HUES48 (cell line): ENCODE measurements at regions not wholly inside any gene's neighbourhood (a gene's known extent, or its start where the extent isn't known, plus 50 kb on each side); places are given as distances from the start of the nearest gene placed in this dataset.

Source experiments
- H3K27ac ChIP-seq: one replicate; pipeline ENCODE4 v1.7.0; 2013; ENCODE audit warnings: low read depth, low read length, inconsistent platforms
- H3K27me3 ChIP-seq: 2 replicates; pipeline ENCODE4 v1.6.1; 2013; ENCODE audit warnings: mild to moderate bottlenecking, low read length; ENCODE audit not compliant: control insufficient read depth, insufficient read depth
- H3K36me3 ChIP-seq: 2 replicates; pipeline ENCODE4 v1.6.1; 2013; ENCODE audit warnings: low read length; ENCODE audit not compliant: control insufficient read depth, insufficient read depth
- H3K4me1 ChIP-seq: 2 replicates; pipeline ENCODE4 v1.6.1; 2013; ENCODE audit warnings: mild to moderate bottlenecking, low read length; ENCODE audit not compliant: control insufficient read depth, insufficient read depth
- H3K4me3 ChIP-seq: 2 replicates; pipeline ENCODE4 v1.5.1; 2013; ENCODE audit warnings: mild to moderate bottlenecking, low read depth, low read length
- H3K9ac ChIP-seq: 2 replicates; pipeline ENCODE4 v1.6.1; 2013; ENCODE audit warnings: mild to moderate bottlenecking, low read depth, low read length, moderate library complexity
- H3K9me3 ChIP-seq: 2 replicates; pipeline ENCODE4 v1.6.1; 2013; ENCODE audit warnings: low read length; ENCODE audit not compliant: control insufficient read depth, insufficient read depth

DNA sequence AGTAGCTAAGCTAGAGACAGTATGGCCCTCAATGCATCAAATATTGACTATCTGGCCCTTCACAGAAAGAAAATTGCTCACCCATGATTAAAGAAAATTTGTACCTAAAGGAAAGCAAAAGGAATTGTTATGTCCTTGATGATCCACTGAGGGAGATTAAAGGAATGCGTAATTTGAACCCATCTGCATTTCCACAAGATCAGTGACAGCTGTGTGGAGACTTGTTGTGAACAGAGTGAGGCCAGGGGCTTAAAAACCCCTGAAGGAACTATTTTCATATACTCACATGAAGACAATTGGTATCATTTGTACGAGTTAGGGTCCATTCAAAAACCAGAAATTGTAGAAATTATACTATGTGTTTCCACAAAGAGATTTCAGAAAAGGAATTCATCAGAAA is 1908.1 kb upstream of the SEL1L start:
- no peak overlapping the region for H3K4me3 ChIP-seq
- H3K9ac ChIP-seq: no peak overlapping the region
- H3K27ac ChIP-seq: no peak overlapping the region
- H3K9me3 ChIP-seq: no peaks in the 10 kb centered on the region
- H3K36me3 ChIP-seq: no peaks in the 10 kb centered on the region
- no peaks in the 10 kb centered on the region for H3K4me1 ChIP-seq
- no peaks in the 10 kb centered on the region for H3K27me3 ChIP-seq

GRCh38 chr14:83455561-83455960 is 1921.9 kb upstream of the SEL1L start:
- Histone ChIP-seq H3K27ac (no peak overlapping the region), H3K9me3 (peaks cover 40% of the 10 kb centered on the region), H3K4me3 (no peak overlapping the region), H3K36me3 (no peaks in the 10 kb centered on the region), H3K9ac (no peak overlapping the region), H3K4me1 (peaks cover 7% of the 10 kb centered on the region; the same call in 1 of the 2 replicates), H3K27me3 (no peaks in the 10 kb centered on the region)

DNA sequence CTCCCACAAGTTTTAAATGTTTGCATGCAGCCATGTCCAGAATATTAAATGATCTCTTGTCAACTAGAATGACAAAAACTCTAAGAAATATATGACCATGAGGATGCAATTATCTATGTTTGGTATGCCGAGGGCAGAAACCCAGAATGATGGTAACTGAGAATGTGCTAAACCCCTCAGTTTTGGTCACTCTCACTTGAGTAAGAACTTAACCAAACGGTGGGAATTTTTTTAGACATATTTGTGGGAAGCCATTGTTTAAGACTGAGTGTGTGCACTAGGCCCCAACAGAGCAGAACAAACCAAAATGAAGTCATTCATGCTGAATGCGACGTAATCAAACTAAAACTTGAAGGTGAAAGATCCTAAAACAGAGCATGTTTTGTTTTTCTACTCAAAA is 1927.9 kb upstream of the SEL1L start:
- Histone ChIP-seq H3K9me3 (peaks cover 24% of the 10 kb centered on the region), H3K36me3 (no peaks in the 10 kb centered on the region), H3K4me3 (no peak overlapping the region), H3K4me1 (peaks cover 2% of the 10 kb centered on the region; the same call in 1 of the 2 replicates), H3K9ac (no peak overlapping the region), H3K27ac (no peak overlapping the region), H3K27me3 (no peaks in the 10 kb centered on the region)

GRCh38 chr14:83462759-83463158 is 1929.1 kb upstream of the SEL1L start:
- Histone ChIP-seq H3K9me3 (peaks cover 21% of the 10 kb centered on the region), H3K27me3 (no peaks in the 10 kb centered on the region), H3K4me3 (no peak overlapping the region), H3K27ac (no peak overlapping the region), H3K9ac (no peak overlapping the region), H3K4me1 (peaks cover 2% of the 10 kb centered on the region; the same call in 1 of the 2 replicates), H3K36me3 (no peaks in the 10 kb centered on the region)

- Histone ChIP-seq H3K36me3 (no peaks in the 10 kb centered on the region), H3K9ac (no peak overlapping the region), H3K27ac (no peak overlapping the region), H3K27me3 (no peaks in the 10 kb centered on the region), H3K4me1 (peaks cover 4% of the 10 kb centered on the region; the same call in 1 of the 2 replicates), H3K9me3 (peaks cover 15% of the 10 kb centered on the region), H3K4me3 (no peak overlapping the region)
Measured at GRCh38 chr14:83463500-83464098, 1929.9 kb upstream of the SEL1L start.

- Histone ChIP-seq H3K36me3 (no peaks in the 10 kb centered on the region), H3K9ac (no peak overlapping the region), H3K4me3 (no peak overlapping the region), H3K27me3 (no peaks in the 10 kb centered on the region), H3K4me1 (peaks cover 4% of the 10 kb centered on the region; the same call in 1 of the 2 replicates), H3K9me3 (no peaks in the 10 kb centered on the region), H3K27ac (no peak overlapping the region)
Measured at GRCh38 chr14:83467811-83468210, 1934.2 kb upstream of the SEL1L start.

- H3K4me1 ChIP-seq: peaks cover 4% of the 10 kb centered on the region; the same call in 1 of the 2 replicates
- H3K27ac ChIP-seq: no peak overlapping the region
- no peak overlapping the region for H3K4me3 ChIP-seq
- no peaks in the 10 kb centered on the region for H3K36me3 ChIP-seq
- H3K9me3 ChIP-seq: no peaks in the 10 kb centered on the region
- no peaks in the 10 kb centered on the region for H3K27me3 ChIP-seq
- no peak overlapping the region for H3K9ac ChIP-seq
Measured at GRCh38 chr14:83470466-83470865, 1936.8 kb upstream of the SEL1L start.

DNA sequence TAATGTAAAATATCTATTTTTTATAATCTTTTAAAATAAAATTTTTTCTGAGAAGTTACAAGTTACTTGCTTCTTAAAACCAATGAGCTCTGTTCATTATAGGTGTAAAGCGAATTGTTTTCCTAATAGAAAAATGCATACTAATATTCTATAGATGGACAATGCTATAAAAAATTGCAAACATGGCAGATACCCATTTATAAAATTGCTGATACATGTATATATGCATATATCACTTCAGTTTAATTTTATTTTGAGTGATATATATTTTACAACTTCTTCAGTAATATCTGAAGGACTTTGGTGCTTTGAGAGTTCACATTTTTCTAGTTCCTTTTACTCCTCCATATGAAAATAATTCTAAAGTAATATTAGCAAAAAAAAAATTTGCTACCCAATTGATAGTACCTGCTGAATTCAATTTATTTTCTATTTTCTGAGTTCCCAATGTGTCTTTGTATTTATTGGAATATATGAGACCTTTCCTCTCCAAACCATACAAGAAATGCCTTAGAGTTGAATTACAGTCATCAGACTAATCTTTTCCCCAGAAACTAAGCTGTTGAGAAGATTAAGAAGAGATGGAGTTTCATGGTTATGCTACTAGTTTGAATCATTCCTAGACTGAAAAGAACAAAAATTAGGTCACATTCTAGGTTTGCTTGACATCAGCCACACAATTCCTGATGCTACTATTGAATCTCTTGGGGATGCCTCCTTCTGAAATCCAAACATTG is 1937.5 kb upstream of the SEL1L start:
- Histone ChIP-seq H3K9ac (no peak overlapping the region), H3K4me3 (no peak overlapping the region), H3K9me3 (no peaks in the 10 kb centered on the region), H3K27me3 (no peaks in the 10 kb centered on the region), H3K27ac (no peak overlapping the region), H3K36me3 (no peaks in the 10 kb centered on the region), H3K4me1 (peaks cover 4% of the 10 kb centered on the region; the same call in 1 of the 2 replicates)

- no peak overlapping the region for H3K9ac ChIP-seq
- no peak overlapping the region for H3K4me3 ChIP-seq
- no peaks in the 10 kb centered on the region for H3K4me1 ChIP-seq
- no peaks in the 10 kb centered on the region for H3K36me3 ChIP-seq
- no peaks in the 10 kb centered on the region for H3K9me3 ChIP-seq
- no peaks in the 10 kb centered on the region for H3K27me3 ChIP-seq
- H3K27ac ChIP-seq: no peak overlapping the region
Measured at GRCh38 chr14:83473416-83474235, 1940.0 kb upstream of the SEL1L start.

- Histone ChIP-seq H3K4me1 (no peaks in the 10 kb centered on the region), H3K27ac (no peak overlapping the region), H3K4me3 (no peak overlapping the region), H3K36me3 (no peaks in the 10 kb centered on the region), H3K9ac (no peak overlapping the region), H3K27me3 (no peaks in the 10 kb centered on the region), H3K9me3 (no peaks in the 10 kb centered on the region)
Measured at GRCh38 chr14:83478741-83479140, 1945.1 kb upstream of the SEL1L start.

DNA sequence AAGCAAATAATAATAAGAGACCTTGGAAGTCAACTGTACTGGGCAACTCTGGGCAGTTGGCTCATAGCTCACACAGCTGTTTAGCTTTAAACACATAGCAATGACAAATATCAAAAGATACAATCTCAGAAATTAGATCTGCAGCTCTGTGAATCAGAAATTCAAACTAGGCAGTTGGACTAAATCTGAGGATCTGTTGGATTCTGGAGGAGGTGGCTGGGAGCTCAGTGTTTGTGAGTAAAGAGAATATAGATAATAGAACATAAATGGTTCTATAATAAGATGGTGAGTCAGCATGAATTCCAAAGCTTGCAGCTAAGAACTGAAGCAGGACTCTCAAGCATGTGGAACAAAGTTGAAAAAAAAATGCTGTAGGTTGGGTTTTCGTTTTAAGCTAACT is 1949.4 kb upstream of the SEL1L start:
- Histone ChIP-seq H3K36me3 (no peaks in the 10 kb centered on the region), H3K4me1 (no peaks in the 10 kb centered on the region), H3K27ac (no peak overlapping the region), H3K9me3 (no peaks in the 10 kb centered on the region), H3K27me3 (no peaks in the 10 kb centered on the region), H3K9ac (no peak overlapping the region), H3K4me3 (no peak overlapping the region)
